Upper lobe of right lung (tissue), 1 donor: ENCODE measurements at regions not wholly inside any gene's neighbourhood (a gene's known extent, or its start where the extent isn't known, plus 50 kb on each side); places are given as distances from the start of the nearest gene placed in this dataset.

ENCODE experiments used
- ATAC-seq: fragments of 200-7000 bp; cut with Tn5 transposase; one replicate; pipeline ENCODE4 v1.9.1; 2020; ENCODE audit warnings: mild to moderate bottlenecking, moderate library complexity
- DNase-seq: peaks from one replicate; pipeline ENCODE4 v3.0.0-alpha.2; 2020
- H3K27ac ChIP-seq: fragments of 200-600 bp; one replicate; pipeline ENCODE4 v1.8.0; 2022
- H3K27me3 ChIP-seq: fragments of 200-600 bp; one replicate; pipeline ENCODE4 v1.8.0; 2022; ENCODE audit warnings: mild to moderate bottlenecking
- H3K36me3 ChIP-seq: fragments of 200-600 bp; one replicate; pipeline ENCODE4 v1.8.0; 2022
- H3K4me1 ChIP-seq: fragments of 200-600 bp; one replicate; pipeline ENCODE4 v1.8.0; 2022
- H3K4me3 ChIP-seq: fragments of 200-600 bp; one replicate; pipeline ENCODE4 v1.8.0; 2022; ENCODE audit warnings: mild to moderate bottlenecking
- H3K9me3 ChIP-seq: fragments of 200-600 bp; one replicate; pipeline ENCODE4 v1.8.0; 2022
- CTCF ChIP-seq: fragments of 200-600 bp; IDR thresholded peaks from one replicate; pipeline ENCODE4 v1.8.0; 2022; ENCODE audit warnings: antibody characterized with exemption
- intact Hi-C: fragments of 100-400 bp; cut with DNase I; formaldehyde crosslinking; loops from one replicate; pipeline ENCODE4 v1.11.0; 2022
- donor health status: DM: no; HTN: yes; CAD: no; lungs with severe emphysema.

- ATAC-seq (no peak), DNase-seq (no peak)
- no peaks in the 10 kb centered on the region for H3K27me3 ChIP-seq
- no peak overlapping the region for H3K4me3 ChIP-seq
- H3K36me3 ChIP-seq: no peaks in the 10 kb centered on the region
- no peak overlapping the region for H3K27ac ChIP-seq
- no peaks in the 10 kb centered on the region for H3K4me1 ChIP-seq
- no peaks in the 10 kb centered on the region for H3K9me3 ChIP-seq
- intact Hi-C loops: no loop called here
- TF ChIP-seq CTCF: no peak
These were observed 857.2 kb upstream of the INTU start for GRCh38 chr4:126775485-126776106.

GRCh38 chr4:126776361-126776760, 856.4 kb upstream of the INTU start:
- Histone ChIP-seq H3K4me3 (no peak overlapping the region), H3K27ac (no peak overlapping the region), H3K9me3 (no peaks in the 10 kb centered on the region), H3K4me1 (no peaks in the 10 kb centered on the region), H3K27me3 (no peaks in the 10 kb centered on the region), H3K36me3 (no peaks in the 10 kb centered on the region)
- ATAC-seq: no peak
- no peak for DNase-seq
- TF ChIP-seq CTCF: no peak
- intact Hi-C loops: no loop called here

- no peak for TF ChIP-seq CTCF
- Histone ChIP-seq H3K27ac (no peak overlapping the region), H3K9me3 (no peaks in the 10 kb centered on the region), H3K4me1 (no peaks in the 10 kb centered on the region), H3K4me3 (no peak overlapping the region), H3K36me3 (no peaks in the 10 kb centered on the region), H3K27me3 (no peaks in the 10 kb centered on the region)
- ATAC-seq (no peak), DNase-seq (no peak)
- intact Hi-C loops: no loop called here
These were observed 855.1 kb upstream of the INTU start for GRCh38 chr4:126777649-126778048.

- no peak for TF ChIP-seq CTCF
- no peaks in the 10 kb centered on the region for H3K9me3 ChIP-seq
- H3K4me1 ChIP-seq: no peaks in the 10 kb centered on the region
- H3K4me3 ChIP-seq: no peak overlapping the region
- no peaks in the 10 kb centered on the region for H3K27me3 ChIP-seq
- intact Hi-C loops: no loop called here
- DNase-seq (no peak), ATAC-seq (no peak)
- no peak overlapping the region for H3K27ac ChIP-seq
- no peaks in the 10 kb centered on the region for H3K36me3 ChIP-seq
These were observed 854.4 kb upstream of the INTU start for GRCh38 chr4:126778348-126778747.

- Histone ChIP-seq H3K36me3 (no peaks in the 10 kb centered on the region), H3K27me3 (no peaks in the 10 kb centered on the region), H3K27ac (no peak overlapping the region), H3K4me3 (no peak overlapping the region), H3K4me1 (no peaks in the 10 kb centered on the region), H3K9me3 (no peaks in the 10 kb centered on the region)
- intact Hi-C loops: no loop called here
- ATAC-seq: no peak
- TF ChIP-seq CTCF: no peak
- no peak for DNase-seq
These were observed 853.8 kb upstream of the INTU start for GRCh38 chr4:126779001-126779400.
